ENCODE measurements at regions not wholly inside any gene's neighbourhood (a gene's known extent, or its start where the extent isn't known, plus 50 kb on each side); places are given as distances from the start of the nearest gene placed in this dataset.

- DNase-seq = no peak
These were observed 546.3 kb downstream of the MAT2B start for GRCh38 chr5:164051745-164052144.

GRCh38 chr5:164052536-164053093 lies 547.2 kb downstream of the MAT2B start:
- no peak for DNase-seq

- DNase-seq = no peak
These were observed 547.7 kb downstream of the MAT2B start for GRCh38 chr5:164053123-164053522.

- DNase-seq = no peak
These were observed 549.0 kb downstream of the MAT2B start for GRCh38 chr5:164054461-164054860.

GRCh38 chr5:164057121-164057520 lies 551.7 kb downstream of the MAT2B start:
- no peak for DNase-seq

GRCh38 chr5:164058621-164059020 lies 553.2 kb downstream of the MAT2B start:
- no peak for DNase-seq

- DNase-seq = no peak
These were observed 554.1 kb downstream of the MAT2B start for GRCh38 chr5:164059471-164059870.

GRCh38 chr5:164060786-164061355 lies 555.5 kb downstream of the MAT2B start:
- no peak for DNase-seq

- DNase-seq = no peak
These were observed 556.9 kb downstream of the MAT2B start for GRCh38 chr5:164062304-164062703.

- no peak for DNase-seq
These were observed 559.8 kb downstream of the MAT2B start for GRCh38 chr5:164065266-164065665.

GRCh38 chr5:164071671-164072070 lies 566.3 kb downstream of the MAT2B start:
- no peak for DNase-seq

GRCh38 chr5:164073081-164073480 lies 567.7 kb downstream of the MAT2B start:
- DNase-seq = no peak

- DNase-seq = no peak
These were observed 571.1 kb downstream of the MAT2B start for GRCh38 chr5:164076556-164076955.

GRCh38 chr5:164090358-164090757 lies 584.9 kb downstream of the MAT2B start:
- DNase-seq = no peak

- no peak for DNase-seq
These were observed 586.4 kb downstream of the MAT2B start for GRCh38 chr5:164091836-164092235.

GRCh38 chr5:164094291-164094690 lies 588.9 kb downstream of the MAT2B start:
- DNase-seq = no peak

GRCh38 chr5:164097749-164098148 lies 592.3 kb downstream of the MAT2B start:
- DNase-seq = no peak

- no peak for DNase-seq
These were observed 593.1 kb downstream of the MAT2B start for GRCh38 chr5:164098531-164098930.

GRCh38 chr5:164098979-164099378 lies 593.6 kb downstream of the MAT2B start:
- no peak for DNase-seq

- DNase-seq = no peak
These were observed 610.0 kb downstream of the MAT2B start for GRCh38 chr5:164115420-164115819.

- DNase-seq = peak; percentile 12 to 19
These were observed 614.5 kb downstream of the MAT2B start for GRCh38 chr5:164119806-164120447.

- no peak for DNase-seq
These were observed 622.1 kb downstream of the MAT2B start for GRCh38 chr5:164127527-164127926.

GRCh38 chr5:164132358-164132757 lies 626.9 kb downstream of the MAT2B start:
- no peak for DNase-seq

- no peak for DNase-seq
These were observed 631.7 kb downstream of the MAT2B start for GRCh38 chr5:164137095-164137494.

- DNase-seq = no peak
These were observed 634.0 kb downstream of the MAT2B start for GRCh38 chr5:164139423-164139822.

Measured in NCI-H524 (cell line).